ENCODE measurements at regions not wholly inside any gene's neighbourhood (a gene's known extent, or its start where the extent isn't known, plus 50 kb on each side); places are given as distances from the start of the nearest gene placed in this dataset.

DNA sequence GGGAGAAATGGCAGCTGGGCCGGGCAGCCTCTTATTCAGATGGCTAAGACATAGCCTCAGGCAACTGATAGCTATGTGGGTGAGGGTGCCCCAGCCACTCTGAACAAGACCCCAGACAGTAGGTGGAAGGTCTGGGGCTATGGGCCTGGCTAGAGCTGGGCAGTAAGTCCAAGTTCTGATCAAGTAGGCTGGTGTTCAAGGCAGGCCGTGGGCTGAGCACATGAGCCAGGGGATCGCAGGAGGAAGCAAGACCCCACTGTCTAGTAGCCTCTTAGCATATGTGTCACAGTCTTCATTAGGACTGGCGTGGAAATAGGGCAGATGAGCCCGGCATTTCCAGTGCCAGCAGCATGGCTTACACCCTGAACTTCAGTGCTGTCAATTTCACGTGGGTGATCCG lies 192.1 kb downstream of the ADAMTS15 start:
- H4K91ac ChIP-seq (ENCODE audit: insufficient read length, low read depth, low read length), result no peak overlapping the region
- Mint-ChIP-seq H3K4me1 (peaks cover 9 to 15% of the 10 kb centered on the region in 2 experiments), H3K27ac (no peak overlapping the region), H3K27me3 (ENCODE audit: low read depth) (peaks cover 3% of the 10 kb centered on the region), H3K36me3 (ENCODE audit: insufficient read depth in 1 of 3, low read depth in 3 of 3) (no peaks in the 10 kb centered on the region), H3K4me3 (no peak overlapping the region), H3K9me3 (no peaks in the 10 kb centered on the region)
- H3K4ac ChIP-seq (ENCODE audit: low read depth, low read length), result no peak overlapping the region
- WGBS (ENCODE audit: extremely low coverage, insufficient read length, low lambda C conversion rate), result no CpG with 5 or more reads among the region's 7 CpGs
- H3K79me2 ChIP-seq (ENCODE audit: insufficient read depth, low read length), result no peaks in the 10 kb centered on the region
- no peak overlapping the region for H3K14ac ChIP-seq (ENCODE audit: insufficient read depth, low read length)
- H2BK120ac ChIP-seq (ENCODE audit: low read depth, low read length, poor library complexity, severe bottlenecking), result no peak overlapping the region
- no peak overlapping the region for H2AK5ac ChIP-seq (ENCODE audit: insufficient read length, low read length)
- H3T11ph ChIP-seq (ENCODE audit: low read length), result no peak overlapping the region
- H2BK15ac ChIP-seq (ENCODE audit: low read depth, low read length), result no peak overlapping the region
- no peak overlapping the region for H2BK5ac ChIP-seq (ENCODE audit: insufficient read length, low read length)
- no peaks in the 10 kb centered on the region for H3K4me1 ChIP-seq (ENCODE audit: insufficient read depth, low read length)
- no peak overlapping the region for H2AFZ ChIP-seq (ENCODE audit: low read length)
- DNase-seq, result no peak
- H3K9me3 ChIP-seq (ENCODE audit: control insufficient read depth, low read depth, low read length), result no peaks in the 10 kb centered on the region
- no peak overlapping the region for H4K8ac ChIP-seq (replicated peaks; ENCODE audit: insufficient read length, low read depth, low read length)
- no peaks in the 10 kb centered on the region for H3K27me3 ChIP-seq (ENCODE audit: insufficient read depth, low read length)
- H3K4me2 ChIP-seq (ENCODE audit: insufficient read depth, insufficient read length, low read length), result no peak overlapping the region
- no peak overlapping the region for H3K27ac ChIP-seq (ENCODE audit: insufficient read length, low read depth, low read length)
- H3K79me1 ChIP-seq (ENCODE audit: insufficient read depth, low read depth, low read length, poor library complexity, severe bottlenecking), result no peaks in the 10 kb centered on the region
- H3K9ac ChIP-seq (ENCODE audit: extremely low read depth, insufficient read length, low read length), result no peak overlapping the region
- H3K18ac ChIP-seq (ENCODE audit: insufficient read length, low read depth, low read length), result no peak overlapping the region
- H2BK12ac ChIP-seq (ENCODE audit: insufficient read length, low read depth, low read length), result no peak overlapping the region
- H3K23ac ChIP-seq (ENCODE audit: insufficient read length, low read depth, low read length), result no peak overlapping the region
- H3K56ac ChIP-seq (ENCODE audit: insufficient read length, low read depth, low read length), result no peak overlapping the region
- TF ChIP-seq, protein P1, sequence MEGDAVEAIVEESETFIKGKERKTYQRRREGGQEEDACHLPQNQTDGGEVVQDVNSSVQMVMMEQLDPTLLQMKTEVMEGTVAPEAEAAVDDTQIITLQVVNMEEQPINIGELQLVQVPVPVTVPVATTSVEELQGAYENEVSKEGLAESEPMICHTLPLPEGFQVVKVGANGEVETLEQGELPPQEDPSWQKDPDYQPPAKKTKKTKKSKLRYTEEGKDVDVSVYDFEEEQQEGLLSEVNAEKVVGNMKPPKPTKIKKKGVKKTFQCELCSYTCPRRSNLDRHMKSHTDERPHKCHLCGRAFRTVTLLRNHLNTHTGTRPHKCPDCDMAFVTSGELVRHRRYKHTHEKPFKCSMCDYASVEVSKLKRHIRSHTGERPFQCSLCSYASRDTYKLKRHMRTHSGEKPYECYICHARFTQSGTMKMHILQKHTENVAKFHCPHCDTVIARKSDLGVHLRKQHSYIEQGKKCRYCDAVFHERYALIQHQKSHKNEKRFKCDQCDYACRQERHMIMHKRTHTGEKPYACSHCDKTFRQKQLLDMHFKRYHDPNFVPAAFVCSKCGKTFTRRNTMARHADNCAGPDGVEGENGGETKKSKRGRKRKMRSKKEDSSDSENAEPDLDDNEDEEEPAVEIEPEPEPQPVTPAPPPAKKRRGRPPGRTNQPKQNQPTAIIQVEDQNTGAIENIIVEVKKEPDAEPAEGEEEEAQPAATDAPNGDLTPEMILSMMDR (conservative IDR thresholded peaks at IDR 0.05), result no peak
- H2BK20ac ChIP-seq (ENCODE audit: low read depth, low read length, poor library complexity, severe bottlenecking), result no peak overlapping the region
- no peaks in the 10 kb centered on the region for H3K23me2 ChIP-seq (ENCODE audit: insufficient read length, low read depth, low read length, poor library complexity, severe bottlenecking)
- no peaks in the 10 kb centered on the region for H4K20me1 ChIP-seq (ENCODE audit: control insufficient read depth, insufficient read depth, insufficient read length)
- H4K5ac ChIP-seq (ENCODE audit: insufficient read length, low read depth, low read length), result no peak overlapping the region

Data from H9 (cell line).